ENCODE measurements at regions not wholly inside any gene's neighbourhood (a gene's known extent, or its start where the extent isn't known, plus 50 kb on each side); places are given as distances from the start of the nearest gene placed in this dataset.

DNA sequence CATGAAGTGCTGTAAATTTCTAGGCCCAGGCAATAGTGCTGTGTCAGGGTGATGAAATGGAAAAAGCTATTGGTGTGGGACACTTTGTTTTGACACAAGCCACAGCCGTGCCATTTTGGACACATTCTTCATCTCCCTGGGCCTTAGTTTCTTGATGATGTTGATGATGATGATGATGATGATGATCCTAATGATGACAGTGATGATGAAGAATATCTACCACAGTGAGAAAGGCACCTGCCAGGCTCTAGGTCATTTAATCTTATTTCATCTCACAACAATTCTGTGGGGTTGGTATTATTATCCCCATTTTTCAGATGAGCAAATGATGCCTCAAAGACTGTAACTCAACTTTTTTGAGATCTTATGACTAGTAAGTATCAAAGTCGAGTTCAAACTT lies 102.2 kb upstream of the STC2 start:
- ATAC-seq (no peak), DNase-seq (no peak)
- H3K4me3 Mint-ChIP-seq = no peak overlapping the region
- Histone ChIP-seq H3K27me3 (ENCODE audit: control insufficient read depth, insufficient read depth, low read length) (no peaks in the 10 kb centered on the region), H3K36me3 (ENCODE audit: control insufficient read depth, insufficient read depth, low read length) (no peaks in the 10 kb centered on the region), H3K9me3 (ENCODE audit: control insufficient read depth, insufficient read depth, low read length) (no peaks in the 10 kb centered on the region), H3K27ac (ENCODE audit: low read length) (no peak overlapping the region), H3K4me1 (ENCODE audit: control insufficient read depth, insufficient read depth, low read length) (no peaks in the 10 kb centered on the region), H3K4me3 (ENCODE audit: low read length) (no peak overlapping the region)
- intact Hi-C loops (cut with micrococcal nuclease) = no loop called here
- no peak overlapping the region for H3K27ac Mint-ChIP-seq
- no peaks in the 10 kb centered on the region for H3K4me1 Mint-ChIP-seq
- no peaks in the 10 kb centered on the region for H3K9me3 Mint-ChIP-seq
- H3K27me3 Mint-ChIP-seq (ENCODE audit: low read depth in 2 of 2) = peaks cover 2 to 7% of the 10 kb centered on the region in 2 donors
- H3K36me3 Mint-ChIP-seq = no peaks in the 10 kb centered on the region
- 100% methylated on average over 1 of the region's 2 CpGs for WGBS (ENCODE audit: insufficient coverage)
- TF ChIP-seq, protein P1, sequence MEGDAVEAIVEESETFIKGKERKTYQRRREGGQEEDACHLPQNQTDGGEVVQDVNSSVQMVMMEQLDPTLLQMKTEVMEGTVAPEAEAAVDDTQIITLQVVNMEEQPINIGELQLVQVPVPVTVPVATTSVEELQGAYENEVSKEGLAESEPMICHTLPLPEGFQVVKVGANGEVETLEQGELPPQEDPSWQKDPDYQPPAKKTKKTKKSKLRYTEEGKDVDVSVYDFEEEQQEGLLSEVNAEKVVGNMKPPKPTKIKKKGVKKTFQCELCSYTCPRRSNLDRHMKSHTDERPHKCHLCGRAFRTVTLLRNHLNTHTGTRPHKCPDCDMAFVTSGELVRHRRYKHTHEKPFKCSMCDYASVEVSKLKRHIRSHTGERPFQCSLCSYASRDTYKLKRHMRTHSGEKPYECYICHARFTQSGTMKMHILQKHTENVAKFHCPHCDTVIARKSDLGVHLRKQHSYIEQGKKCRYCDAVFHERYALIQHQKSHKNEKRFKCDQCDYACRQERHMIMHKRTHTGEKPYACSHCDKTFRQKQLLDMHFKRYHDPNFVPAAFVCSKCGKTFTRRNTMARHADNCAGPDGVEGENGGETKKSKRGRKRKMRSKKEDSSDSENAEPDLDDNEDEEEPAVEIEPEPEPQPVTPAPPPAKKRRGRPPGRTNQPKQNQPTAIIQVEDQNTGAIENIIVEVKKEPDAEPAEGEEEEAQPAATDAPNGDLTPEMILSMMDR (IDR thresholded peaks at IDR 0.05) = no peak

DNA sequence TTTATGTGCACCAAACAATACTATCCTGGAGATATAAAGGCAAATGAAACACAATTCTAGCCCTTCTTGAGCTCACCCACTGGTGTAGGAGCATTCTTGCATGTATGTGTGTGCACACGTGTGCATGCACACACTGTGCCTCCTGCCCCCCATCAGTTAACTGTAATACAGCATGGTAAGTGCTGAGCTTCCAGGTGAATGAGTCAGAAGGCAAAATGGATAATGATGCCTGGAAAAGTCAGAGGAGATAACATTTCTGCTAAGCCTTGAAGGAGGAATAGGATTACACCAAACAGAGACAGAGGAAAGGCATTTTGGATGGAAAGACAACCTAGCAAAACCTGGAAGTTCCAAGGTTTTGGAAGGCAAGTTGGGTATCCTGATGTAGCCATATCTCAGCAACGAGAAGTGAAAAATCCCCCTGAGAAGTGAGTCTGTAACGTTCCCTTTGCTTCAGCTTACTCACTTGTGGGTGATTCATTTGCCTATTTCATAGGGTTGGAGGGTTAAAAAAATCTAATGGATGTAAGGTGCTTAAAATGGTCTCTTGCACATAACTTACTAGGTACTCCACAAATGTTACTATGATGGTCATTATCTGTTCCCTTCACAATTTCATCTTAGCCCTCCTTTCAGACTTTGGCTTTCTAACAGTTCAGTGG lies 101.4 kb upstream of the STC2 start:
- intact Hi-C loops (cut with micrococcal nuclease) = no loop called here
- no peak overlapping the region for H3K4me3 ChIP-seq (ENCODE audit: low read length)

DNA sequence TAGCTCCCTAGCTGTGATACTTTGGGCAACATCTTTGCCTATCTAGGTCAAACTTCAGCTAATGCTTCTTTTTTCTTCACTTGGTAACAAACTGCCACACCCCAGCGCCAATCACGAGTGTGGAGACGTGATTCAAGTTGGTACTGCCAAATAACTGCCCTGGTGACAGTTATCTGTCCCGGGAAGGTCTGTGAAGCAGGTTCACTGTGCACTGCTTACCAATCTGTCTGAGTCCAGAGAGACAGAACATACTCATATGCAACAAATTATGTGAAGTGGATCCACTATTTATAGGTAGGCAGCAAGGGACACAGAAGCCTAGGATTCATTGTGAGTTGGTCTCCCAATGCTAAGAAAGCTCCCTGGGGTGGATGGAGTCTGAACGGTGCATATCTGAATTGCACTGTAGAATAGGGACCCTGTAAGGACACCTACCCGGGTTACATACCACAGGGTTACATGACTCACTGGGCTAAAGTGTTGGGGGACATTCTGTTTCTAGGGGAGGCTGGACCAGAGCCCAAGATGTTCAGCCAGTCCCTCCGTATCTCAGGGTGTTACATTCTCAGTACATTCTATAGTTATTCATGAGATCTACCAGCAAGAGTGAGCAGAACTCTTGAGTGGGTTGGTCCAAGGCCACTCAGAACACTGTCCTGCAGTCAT lies 95.4 kb upstream of the STC2 start:
- H3K36me3 Mint-ChIP-seq = no peaks in the 10 kb centered on the region
- WGBS (ENCODE audit: insufficient coverage) = 86% methylated on average over 7 of the region's 7 CpGs
- no peak overlapping the region for H3K4me3 Mint-ChIP-seq
- no peak for ATAC-seq
- intact Hi-C loops (cut with micrococcal nuclease) = no loop called here
- Histone ChIP-seq H3K4me1 (ENCODE audit: control insufficient read depth, insufficient read depth, low read length) (no peaks in the 10 kb centered on the region), H3K27ac (ENCODE audit: low read length) (no peak overlapping the region), H3K4me3 (ENCODE audit: low read length) (no peak overlapping the region), H3K27me3 (ENCODE audit: control insufficient read depth, insufficient read depth, low read length) (no peaks in the 10 kb centered on the region), H3K9me3 (ENCODE audit: control insufficient read depth, insufficient read depth, low read length) (peaks cover 4% of the 10 kb centered on the region), H3K36me3 (ENCODE audit: control insufficient read depth, insufficient read depth, low read length) (no peaks in the 10 kb centered on the region)
- peaks cover 7% of the 10 kb centered on the region in 2 donors for H3K27me3 Mint-ChIP-seq (ENCODE audit: low read depth in 2 of 2)
- no peak for DNase-seq
- no peaks in the 10 kb centered on the region for H3K9me3 Mint-ChIP-seq
- no peak overlapping the region for H3K27ac Mint-ChIP-seq
- TF ChIP-seq, protein P1 (IDR thresholded peaks at IDR 0.05) = no peak
- H3K4me1 Mint-ChIP-seq = no peaks in the 10 kb centered on the region

More for the DNA sequence above, 101.4 kb upstream of the STC2 start:
- Mint-ChIP-seq H3K27ac (no peak overlapping the region), H3K4me1 (no peaks in the 10 kb centered on the region), H3K27me3 (ENCODE audit: low read depth in 2 of 2) (peaks cover 2 to 7% of the 10 kb centered on the region in 2 donors), H3K4me3 (no peak overlapping the region), H3K9me3 (no peaks in the 10 kb centered on the region), H3K36me3 (no peaks in the 10 kb centered on the region)
- H3K27ac ChIP-seq (ENCODE audit: low read length) = no peak overlapping the region
- H3K9me3 ChIP-seq (ENCODE audit: control insufficient read depth, insufficient read depth, low read length) = no peaks in the 10 kb centered on the region
- no peak for DNase-seq
- no peaks in the 10 kb centered on the region for H3K27me3 ChIP-seq (ENCODE audit: control insufficient read depth, insufficient read depth, low read length)
- H3K4me1 ChIP-seq (ENCODE audit: control insufficient read depth, insufficient read depth, low read length) = no peaks in the 10 kb centered on the region
- H3K36me3 ChIP-seq (ENCODE audit: control insufficient read depth, insufficient read depth, low read length) = no peaks in the 10 kb centered on the region
- no peak for ATAC-seq
- 65% methylated on average over 3 of the region's 3 CpGs for WGBS (ENCODE audit: insufficient coverage)
- TF ChIP-seq, protein P1 (IDR thresholded peaks at IDR 0.05) = no peak
